K562 (cell line): ENCODE measurements at regions not wholly inside any gene's neighbourhood (a gene's known extent, or its start where the extent isn't known, plus 50 kb on each side); places are given as distances from the start of the nearest gene placed in this dataset.

ENCODE experiments used
- ATAC-seq: fragments of 200-7000 bp; cut with Tn5 transposase; 3 replicates; pipeline ENCODE4 v1.9.1; 2020; ENCODE audit warnings: moderate library complexity
- BruUV-seq: library from RNA; stranded (reverse); fragments of 400-500 nt; replicated peaks from 2 replicates; lab custom pipeline; 2021; lab: Mats Ljungman, UMichigan
- CTCF ChIA-PET: fragments of 300-600 bp; formaldehyde crosslinking; extraction: SDS; loops from one replicate; lab custom pipeline; 2021; ENCODE audit warnings: low intra/inter-chr PET ratio; lab: Yijun Ruan, JAX
- POLR2A ChIA-PET: fragments of 300-600, 350-650 bp; sonication (Branson Sonifier 250); formaldehyde crosslinking; extraction: SDS; loops from one replicate; lab custom pipeline; 2021; ENCODE audit warnings: antibody characterized with exemption, inconsistent platforms; lab: Yijun Ruan, JAX
- DNase-seq, 4 experiments: peaks; one replicate each; pipeline versions ENCODE4 v3.0.0 to v3.0.0-alpha.2; 2011 to 2018; ENCODE audit warnings: low spot score in 3 of 4, mixed read lengths in 3 of 4; ENCODE audit errors: extremely low read depth in 1 of 4
- FAIRE-seq: peaks from 2 replicates; lab custom pipeline; 2011; peaks lifted over from hg19 to GRCh38; lab: Jason Lieb, UNC
- H2AFZ ChIP-seq: 2 replicates; pipeline ENCODE4 v1.6.0; 2011; ENCODE audit warnings: low read depth, low read length, control low read depth, inconsistent platforms
- H3K27ac ChIP-seq: fragments of 200-600 bp; 3 replicates; pipeline ENCODE4 v1.8.0; 2011; ENCODE audit warnings: low read depth, mild to moderate bottlenecking, control low read depth, inconsistent platforms, low read length, moderate library complexity, mixed read lengths; ENCODE audit errors: extremely low read depth
- H3K27me3 ChIP-seq, 2 experiments: fragments of 300-600 bp in 1 of 2; 2 replicates in 1 of 2; 3 replicates in 1 of 2; pipeline versions ENCODE4 v1.6.0 to v1.8.0; 2011; ENCODE audit warnings: inconsistent platforms in 2 of 2, low read length in 2 of 2, mild to moderate bottlenecking in 1 of 2, mixed read lengths in 1 of 2, moderate library complexity in 1 of 2; ENCODE audit not compliant: control insufficient read depth in 2 of 2, insufficient read depth in 2 of 2
- H3K36me3 ChIP-seq: fragments of 300-600 bp; 3 replicates; pipeline ENCODE4 v1.8.0; 2011; ENCODE audit warnings: mild to moderate bottlenecking, low read length, inconsistent platforms; ENCODE audit not compliant: control insufficient read depth, insufficient read depth
- H3K4me1 ChIP-seq, 2 experiments: fragments of 200-600 bp in 1 of 2; replicated peaks in 1 of 2; 2 replicates in 1 of 2; 3 replicates in 1 of 2; pipeline versions ENCODE4 v1.5.1 to v1.8.0; 2011; ENCODE audit warnings: inconsistent platforms in 2 of 2, low read length in 2 of 2, mild to moderate bottlenecking in 1 of 2, mixed read lengths in 1 of 2, moderate library complexity in 1 of 2; ENCODE audit not compliant: control insufficient read depth in 2 of 2, insufficient read depth in 2 of 2
- H3K4me2 ChIP-seq: 2 replicates; pipeline ENCODE4 v1.6.1; 2011; ENCODE audit warnings: low read length, control low read depth, inconsistent platforms, mixed read lengths; ENCODE audit not compliant: insufficient read depth
- H3K4me3 ChIP-seq: fragments of 200-600 bp; sonication (generic), shearing (Covaris generic); 2 replicates; pipeline ENCODE4 v1.5.1; 2016; ENCODE audit warnings: control low read depth, inconsistent platforms
- H3K79me2 ChIP-seq: fragments of 200-600 bp; 3 replicates; pipeline ENCODE4 v1.8.0; 2011; ENCODE audit warnings: low read length, inconsistent platforms; ENCODE audit not compliant: control insufficient read depth, insufficient read depth
- H3K9ac ChIP-seq, 2 experiments: 2 replicates each; pipeline versions ENCODE4 v1.6.0 to v1.6.1; 2011; ENCODE audit warnings: low read depth in 2 of 2, low read length in 2 of 2, control low read depth in 1 of 2, inconsistent platforms in 1 of 2, mild to moderate bottlenecking in 1 of 2, mixed read lengths in 1 of 2; ENCODE audit not compliant: insufficient read depth in 1 of 2
- H3K9me1 ChIP-seq: one replicate; pipeline ENCODE4 v1.6.0; 2011; ENCODE audit warnings: inconsistent platforms, mild to moderate bottlenecking, low read length, moderate library complexity; ENCODE audit not compliant: control insufficient read depth, insufficient read depth
- H3K9me3 ChIP-seq: replicated peaks from 2 replicates; pipeline ENCODE4 v1.5.1; 2011; ENCODE audit warnings: low read depth, low read length, inconsistent platforms; ENCODE audit not compliant: control insufficient read depth, insufficient read depth
- H4K20me1 ChIP-seq: replicated peaks from 2 replicates; pipeline ENCODE4 v1.6.1; 2011; ENCODE audit warnings: low read length, inconsistent platforms, mixed read lengths; ENCODE audit not compliant: control insufficient read depth, insufficient read depth
- ZNF263 ChIP-seq: sonication (generic); formaldehyde crosslinking; IDR thresholded peaks from 2 replicates; pipeline ENCODE4 v1.8.0; 2022; ENCODE audit warnings: mild to moderate bottlenecking, missing genetic modification reagents, borderline replicate concordance
- WGBS: fragments of 100-300 bp; shearing (Covaris generic); methylation state at CpG from one replicate; pipeline ENCODE4 v1.1.6; 2016; ENCODE audit warnings: low coverage, mixed read lengths; ENCODE audit not compliant: insufficient coverage; ENCODE audit errors: missing lambda C conversion rate; 5-methylcytosine and 5-hydroxymethylcytosine counted together
- in situ Hi-C: fragments of 300-500 bp; cut with MboI; formaldehyde crosslinking; loops from 4 replicates; pipeline ENCODE4 v1.15.0; 2018; ENCODE audit warnings: inconsistent platforms, mixed read lengths
- intact Hi-C: fragments of 100-400 bp; cut with micrococcal nuclease; formaldehyde crosslinking; loops from 2 replicates; pipeline ENCODE4 v1.14.2; 2022

DNA sequence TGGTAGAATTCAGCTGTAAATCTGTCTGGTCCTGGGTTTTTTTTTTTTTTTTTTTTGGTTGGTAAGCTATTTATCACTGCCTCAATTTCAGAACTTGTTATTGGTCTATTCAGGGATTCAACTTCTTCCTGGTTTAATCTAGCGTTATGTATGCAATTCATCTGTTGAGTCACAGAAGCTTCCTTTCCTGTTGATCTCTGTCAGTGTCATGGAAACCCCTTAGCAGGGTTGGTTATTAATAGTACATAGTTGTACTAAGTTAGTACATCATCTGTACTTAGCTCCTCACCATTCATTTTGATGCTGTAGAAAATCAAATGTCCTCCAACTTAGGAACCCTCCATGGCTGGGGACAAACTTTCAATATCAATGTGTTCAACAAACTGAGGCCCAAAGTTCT, 51.0 kb upstream of the BARHL2 start:
- ChIA-PET POLR2A (no interaction called here), CTCF (no interaction called here)
- FAIRE-seq: no peak
- no peak for TF ChIP-seq ZNF263
- Histone ChIP-seq H3K27me3 (no peaks in the 10 kb centered on the region), H4K20me1 (no peaks in the 10 kb centered on the region), H3K27ac (no peak overlapping the region), H3K9me1 (no peaks in the 10 kb centered on the region), H3K4me2 (no peak overlapping the region), H3K4me3 (no peak overlapping the region), H3K4me1 (no peaks in the 10 kb centered on the region; a peak in 1 of 5 replicates), H3K9ac (no peak overlapping the region), H2AFZ (no peak overlapping the region), H3K79me2 (no peaks in the 10 kb centered on the region), H3K36me3 (no peaks in the 10 kb centered on the region), H3K9me3 (no peaks in the 10 kb centered on the region)
- DNase-seq: no peak
- ATAC-seq: no peak
- intact Hi-C loops: no loop called here
- in situ Hi-C loops: no loop called here
- no TSS peak for BruUV-seq
- 0% methylated on average over 1 of the region's 1 CpG for WGBS
